ENCODE measurements at regions not wholly inside any gene's neighbourhood (a gene's known extent, or its start where the extent isn't known, plus 50 kb on each side); places are given as distances from the start of the nearest gene placed in this dataset.

- H3K23ac ChIP-seq (ENCODE audit: insufficient read length, low read depth, low read length) = no peak overlapping the region
- no peak overlapping the region for H2BK120ac ChIP-seq (ENCODE audit: low read depth, low read length, poor library complexity, severe bottlenecking)
- H3K4me1 Mint-ChIP-seq = peaks cover 10 to 17% of the 10 kb centered on the region in 2 experiments
- H4K91ac ChIP-seq (ENCODE audit: insufficient read length, low read depth, low read length) = no peak overlapping the region
- no peak for DNase-seq
- H2BK5ac ChIP-seq (ENCODE audit: insufficient read length, low read length) = no peak overlapping the region
- no peaks in the 10 kb centered on the region for H4K20me1 ChIP-seq (ENCODE audit: control insufficient read depth, insufficient read depth, insufficient read length)
- TF ChIP-seq, protein P1, sequence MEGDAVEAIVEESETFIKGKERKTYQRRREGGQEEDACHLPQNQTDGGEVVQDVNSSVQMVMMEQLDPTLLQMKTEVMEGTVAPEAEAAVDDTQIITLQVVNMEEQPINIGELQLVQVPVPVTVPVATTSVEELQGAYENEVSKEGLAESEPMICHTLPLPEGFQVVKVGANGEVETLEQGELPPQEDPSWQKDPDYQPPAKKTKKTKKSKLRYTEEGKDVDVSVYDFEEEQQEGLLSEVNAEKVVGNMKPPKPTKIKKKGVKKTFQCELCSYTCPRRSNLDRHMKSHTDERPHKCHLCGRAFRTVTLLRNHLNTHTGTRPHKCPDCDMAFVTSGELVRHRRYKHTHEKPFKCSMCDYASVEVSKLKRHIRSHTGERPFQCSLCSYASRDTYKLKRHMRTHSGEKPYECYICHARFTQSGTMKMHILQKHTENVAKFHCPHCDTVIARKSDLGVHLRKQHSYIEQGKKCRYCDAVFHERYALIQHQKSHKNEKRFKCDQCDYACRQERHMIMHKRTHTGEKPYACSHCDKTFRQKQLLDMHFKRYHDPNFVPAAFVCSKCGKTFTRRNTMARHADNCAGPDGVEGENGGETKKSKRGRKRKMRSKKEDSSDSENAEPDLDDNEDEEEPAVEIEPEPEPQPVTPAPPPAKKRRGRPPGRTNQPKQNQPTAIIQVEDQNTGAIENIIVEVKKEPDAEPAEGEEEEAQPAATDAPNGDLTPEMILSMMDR (conservative IDR thresholded peaks at IDR 0.05) = no peak
- H2AK5ac ChIP-seq (ENCODE audit: insufficient read length, low read length) = no peak overlapping the region
- H3K4me3 Mint-ChIP-seq = no peak overlapping the region
- H3K4me1 ChIP-seq (ENCODE audit: insufficient read depth, low read length) = no peaks in the 10 kb centered on the region
- no peak overlapping the region for H2BK12ac ChIP-seq (ENCODE audit: insufficient read length, low read depth, low read length)
- no peak overlapping the region for H4K8ac ChIP-seq (replicated peaks; ENCODE audit: insufficient read length, low read depth, low read length)
- H2AFZ ChIP-seq (ENCODE audit: low read length) = no peak overlapping the region
- no CpG with 5 or more reads among the region's 25 CpGs for WGBS (ENCODE audit: extremely low coverage, insufficient read length, low lambda C conversion rate)
- no peak overlapping the region for H2BK15ac ChIP-seq (ENCODE audit: low read depth, low read length)
- H2BK20ac ChIP-seq (ENCODE audit: low read depth, low read length, poor library complexity, severe bottlenecking) = no peak overlapping the region
- H3K9me3 ChIP-seq (ENCODE audit: control insufficient read depth, low read depth, low read length) = no peaks in the 10 kb centered on the region
- H3K9ac ChIP-seq (ENCODE audit: extremely low read depth, insufficient read length, low read length) = no peak overlapping the region
- no peak overlapping the region for H3T11ph ChIP-seq (ENCODE audit: low read length)
- no peak overlapping the region for H3K27ac Mint-ChIP-seq
- no peak overlapping the region for H4K5ac ChIP-seq (ENCODE audit: insufficient read length, low read depth, low read length)
- H3K4me2 ChIP-seq (ENCODE audit: insufficient read depth, insufficient read length, low read length) = no peak overlapping the region
- no peak overlapping the region for H3K4ac ChIP-seq (ENCODE audit: low read depth, low read length)
- H3K36me3 Mint-ChIP-seq (ENCODE audit: insufficient read depth in 1 of 3, low read depth in 3 of 3) = no peaks in the 10 kb centered on the region
- peaks cover 6% of the 10 kb centered on the region for H3K27me3 Mint-ChIP-seq (ENCODE audit: low read depth)
- no peaks in the 10 kb centered on the region for H3K9me3 Mint-ChIP-seq
- no peak overlapping the region for H3K14ac ChIP-seq (ENCODE audit: insufficient read depth, low read length)
- no peaks in the 10 kb centered on the region for H3K79me1 ChIP-seq (ENCODE audit: insufficient read depth, low read depth, low read length, poor library complexity, severe bottlenecking)
- no peak overlapping the region for H3K27ac ChIP-seq (ENCODE audit: insufficient read length, low read depth, low read length)
- H3K79me2 ChIP-seq (ENCODE audit: insufficient read depth, low read length) = no peaks in the 10 kb centered on the region
- no peaks in the 10 kb centered on the region for H3K23me2 ChIP-seq (ENCODE audit: insufficient read length, low read depth, low read length, poor library complexity, severe bottlenecking)
- no peak overlapping the region for H3K56ac ChIP-seq (ENCODE audit: insufficient read length, low read depth, low read length)
- H3K18ac ChIP-seq (ENCODE audit: insufficient read length, low read depth, low read length) = no peak overlapping the region
- H3K27me3 ChIP-seq (ENCODE audit: insufficient read depth, low read length) = no peaks in the 10 kb centered on the region; the same call in 1 of the 2 replicates
Measured at GRCh38 chr10:131810805-131811629, 89.8 kb upstream of the PPP2R2D start.
